ENCODE measurements at regions not wholly inside any gene's neighbourhood (a gene's known extent, or its start where the extent isn't known, plus 50 kb on each side); places are given as distances from the start of the nearest gene placed in this dataset.

- DNase-seq (ENCODE audit: low spot score): no peak
These were observed 779.9 kb upstream of the MAP3K7 start for GRCh38 chr6:91366781-91367180.

GRCh38 chr6:91358986-91359385 lies 772.1 kb upstream of the MAP3K7 start:
- no peak for DNase-seq (ENCODE audit: low spot score)

- DNase-seq (ENCODE audit: low spot score): no peak
These were observed 766.0 kb upstream of the MAP3K7 start for GRCh38 chr6:91352878-91353277.

GRCh38 chr6:91352321-91352720 lies 765.4 kb upstream of the MAP3K7 start:
- DNase-seq (ENCODE audit: low spot score): no peak

GRCh38 chr6:91350146-91350908 lies 763.5 kb upstream of the MAP3K7 start:
- DNase-seq (ENCODE audit: low spot score): no peak

GRCh38 chr6:91341473-91341872 lies 754.6 kb upstream of the MAP3K7 start:
- no peak for DNase-seq (ENCODE audit: low spot score)

GRCh38 chr6:91340896-91341395 lies 754.1 kb upstream of the MAP3K7 start:
- DNase-seq (ENCODE audit: low spot score): no peak

GRCh38 chr6:91337967-91338366 lies 751.1 kb upstream of the MAP3K7 start:
- no peak for DNase-seq (ENCODE audit: low spot score)

GRCh38 chr6:91330896-91331295 lies 744.0 kb upstream of the MAP3K7 start:
- DNase-seq (ENCODE audit: low spot score): no peak

GRCh38 chr6:91328241-91328640 lies 741.4 kb upstream of the MAP3K7 start:
- no peak for DNase-seq (ENCODE audit: low spot score)

GRCh38 chr6:91324711-91325110 lies 737.8 kb upstream of the MAP3K7 start:
- DNase-seq (ENCODE audit: low spot score): no peak

GRCh38 chr6:91317984-91318383 lies 731.1 kb upstream of the MAP3K7 start:
- DNase-seq (ENCODE audit: low spot score): no peak

- DNase-seq (ENCODE audit: low spot score): no peak
These were observed 730.5 kb upstream of the MAP3K7 start for GRCh38 chr6:91317247-91317835.

GRCh38 chr6:91310178-91310577 lies 723.3 kb upstream of the MAP3K7 start:
- DNase-seq (ENCODE audit: low spot score): no peak

- DNase-seq (ENCODE audit: low spot score): no peak
These were observed 718.9 kb upstream of the MAP3K7 start for GRCh38 chr6:91305755-91306154.

GRCh38 chr6:91304521-91304920 lies 717.6 kb upstream of the MAP3K7 start:
- no peak for DNase-seq (ENCODE audit: low spot score)

- no peak for DNase-seq (ENCODE audit: low spot score)
These were observed 716.5 kb upstream of the MAP3K7 start for GRCh38 chr6:91303326-91303725.

GRCh38 chr6:91299544-91300491 lies 712.9 kb upstream of the MAP3K7 start:
- no peak for DNase-seq (ENCODE audit: low spot score)

- DNase-seq (ENCODE audit: low spot score): no peak
These were observed 711.8 kb upstream of the MAP3K7 start for GRCh38 chr6:91298543-91299145.

GRCh38 chr6:91293395-91293794 lies 706.5 kb upstream of the MAP3K7 start:
- DNase-seq (ENCODE audit: low spot score): no peak

- no peak for DNase-seq (ENCODE audit: low spot score)
These were observed 704.2 kb upstream of the MAP3K7 start for GRCh38 chr6:91291071-91291470.

- DNase-seq (ENCODE audit: low spot score): no peak
These were observed 701.9 kb upstream of the MAP3K7 start for GRCh38 chr6:91288741-91289140.
